RPMI8226 (cell line): ENCODE measurements at regions not wholly inside any gene's neighbourhood (a gene's known extent, or its start where the extent isn't known, plus 50 kb on each side); places are given as distances from the start of the nearest gene placed in this dataset.
A peak's percentile ranks its signal among the peaks of the same experiment; 100 is the strongest.
"Not testable (repeated sequence)": the region's sequence is repeated elsewhere in the genome, so short reads cannot be mapped to it uniquely, and the experiment has no call there.

ENCODE experiments used
- DNase-seq: peaks from one replicate; pipeline ENCODE4 v3.0.0-alpha.2; 2015

DNA sequence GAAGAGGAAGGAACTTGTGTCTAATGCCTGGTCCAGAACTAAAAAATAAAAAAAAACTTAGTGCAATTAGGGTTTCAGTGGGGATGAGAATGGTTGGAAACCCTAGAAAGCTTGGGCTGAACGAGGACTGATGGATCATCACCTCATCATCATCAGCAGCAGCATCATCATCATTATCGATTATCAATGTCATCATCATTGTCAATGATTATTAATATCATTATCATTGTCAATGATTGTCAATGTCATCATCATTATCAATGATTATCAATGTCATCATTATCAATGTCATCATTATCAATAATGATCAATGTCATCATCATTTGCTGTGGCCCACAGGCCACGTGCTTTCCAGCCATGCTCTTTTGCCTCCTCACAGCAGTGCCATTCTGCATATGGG lies 952.0 kb upstream of the ZNF722 start:
- no peak for DNase-seq

DNA sequence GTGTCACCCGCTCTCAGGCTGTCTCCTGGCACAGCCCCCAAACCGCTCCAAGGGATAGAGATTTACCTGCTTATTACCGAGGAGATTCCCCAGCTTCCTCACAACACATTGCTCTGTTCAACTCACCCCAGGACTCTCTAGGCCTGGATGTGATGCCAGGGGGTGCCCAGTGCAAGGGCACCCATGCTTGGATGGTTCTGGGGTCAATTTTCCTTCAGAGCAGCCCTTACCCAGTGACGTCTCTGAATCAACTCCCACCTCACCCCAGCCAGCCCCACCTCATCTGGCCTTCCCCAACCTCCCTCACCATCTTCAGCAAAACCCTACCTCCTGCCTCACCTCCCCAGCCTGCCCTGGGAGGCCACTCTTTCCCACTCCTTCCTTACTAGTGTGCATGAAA lies 951.6 kb upstream of the ZNF722 start:
- no peak for DNase-seq

DNA sequence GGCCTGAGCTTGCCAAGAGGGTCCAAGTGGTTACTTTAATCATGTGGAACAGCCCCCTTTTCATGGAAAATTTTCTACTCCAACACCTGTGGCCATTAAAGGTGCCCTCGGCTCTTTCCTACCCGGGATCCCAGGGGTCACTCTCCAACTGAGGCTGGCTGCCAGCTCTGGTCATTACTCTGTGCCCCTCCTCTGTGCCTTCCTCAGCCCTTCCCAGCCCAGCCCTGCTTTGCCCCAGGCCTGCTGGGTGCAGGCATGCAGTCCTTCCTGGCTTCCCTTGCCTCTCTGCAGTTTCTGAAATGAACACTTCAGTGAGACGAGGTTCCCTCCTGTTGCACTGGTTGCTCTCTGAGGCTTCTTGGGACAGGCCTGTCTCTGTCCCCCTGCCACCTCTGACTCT lies 951.1 kb upstream of the ZNF722 start:
- no peak for DNase-seq

DNA sequence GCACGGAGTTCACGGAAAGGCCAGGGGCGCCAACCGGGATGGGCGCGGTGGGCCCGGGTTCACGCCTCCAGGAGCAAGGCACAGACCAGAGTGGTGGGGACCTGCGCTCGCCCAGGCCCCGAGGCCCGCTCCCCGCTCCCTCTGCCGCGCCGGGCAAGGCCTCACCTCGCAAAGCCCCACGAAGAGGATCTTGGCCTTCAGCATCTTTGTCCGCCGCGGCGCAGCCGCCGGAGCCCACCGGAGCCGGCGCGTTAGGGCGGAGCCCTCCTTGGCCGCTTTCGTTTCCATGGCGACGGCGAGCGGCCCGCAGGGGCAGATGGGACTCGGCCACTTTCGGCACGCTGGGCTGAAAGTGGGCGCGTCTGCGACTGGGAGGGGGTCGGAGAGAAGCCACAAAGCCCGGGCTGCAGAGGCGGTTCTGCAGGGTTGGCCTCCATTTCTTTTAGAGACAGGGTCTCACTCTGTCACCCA lies 944.4 kb upstream of the ZNF722 start:
- no peak for DNase-seq

DNA sequence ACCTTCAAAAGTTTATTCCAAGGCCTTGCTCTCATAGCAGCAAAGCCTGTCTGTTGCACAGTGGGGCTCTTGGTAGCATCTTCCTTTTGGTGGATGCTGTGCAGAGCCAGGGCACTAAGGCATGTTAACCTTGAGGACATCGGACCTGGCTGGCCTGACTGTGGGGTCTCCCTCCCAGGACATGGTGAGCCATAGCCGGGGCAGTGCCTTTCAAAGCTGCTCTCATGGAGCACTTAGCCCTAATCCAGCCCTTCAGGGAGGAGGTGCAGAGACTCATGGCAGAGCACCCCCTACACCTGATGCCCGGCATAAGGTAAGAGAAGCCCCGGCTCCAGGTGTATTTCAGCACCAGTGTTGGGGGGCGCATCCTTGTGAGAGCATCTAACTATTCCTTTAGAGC lies 941.4 kb upstream of the ZNF722 start:
- no peak for DNase-seq

DNA sequence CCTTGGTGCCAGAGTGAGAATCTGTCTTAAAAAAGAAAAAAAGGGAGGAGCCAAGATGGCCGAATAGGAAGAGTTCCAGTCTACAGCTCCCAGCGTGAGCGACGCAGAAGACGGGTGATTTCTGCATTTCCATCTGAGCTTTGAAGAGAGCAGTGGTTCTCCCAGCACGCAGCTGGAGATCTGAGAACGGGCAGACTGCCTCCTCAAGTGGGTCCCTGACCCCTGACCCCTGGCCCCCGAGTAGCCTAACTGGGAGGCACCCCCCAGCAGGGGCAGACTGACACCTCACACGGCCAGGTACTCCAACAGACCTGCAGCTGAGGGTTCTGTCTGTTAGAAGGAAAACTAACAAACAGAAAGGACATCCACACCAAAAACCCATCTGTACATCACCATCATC lies 937.9 kb upstream of the ZNF722 start:
- DNase-seq = not testable (repeated sequence)

DNA sequence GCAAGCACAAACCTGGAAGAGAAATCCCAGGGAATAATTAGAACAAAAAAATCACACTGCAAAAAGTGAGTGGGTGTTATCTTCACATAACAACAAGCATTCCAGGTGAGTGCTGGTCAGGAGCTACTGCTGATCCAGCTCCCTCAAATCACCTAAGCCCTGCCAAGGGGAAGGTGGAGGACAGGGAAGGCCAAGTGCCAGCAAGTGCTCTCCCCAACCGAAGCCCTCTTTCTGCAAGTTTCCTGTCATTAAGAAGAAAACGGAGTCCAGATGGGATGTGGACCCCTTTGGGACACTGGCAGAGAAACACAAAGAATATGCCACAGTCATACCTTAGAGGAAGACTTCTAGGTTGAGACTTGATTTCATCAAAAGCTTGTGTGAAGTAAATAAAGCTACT lies 933.0 kb upstream of the ZNF722 start:
- no peak for DNase-seq

DNA sequence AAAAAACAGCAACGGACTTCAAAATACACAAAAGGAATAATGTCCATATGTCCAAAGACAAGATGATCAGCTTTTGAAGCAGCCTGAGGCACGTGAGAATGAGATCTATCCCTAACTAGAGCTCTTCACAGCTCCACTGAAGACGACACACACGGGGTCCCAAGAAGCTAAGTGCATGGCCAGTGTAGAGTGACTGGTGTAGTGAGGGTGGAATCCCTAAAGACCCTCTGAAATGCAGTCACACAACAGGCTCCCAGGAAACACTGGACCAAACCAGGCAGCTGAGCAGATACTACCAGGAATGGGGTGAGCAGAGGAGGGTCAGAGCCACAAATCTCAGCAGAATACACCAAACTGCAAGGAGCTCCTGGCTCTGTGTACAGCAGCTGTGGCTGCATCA lies 932.4 kb upstream of the ZNF722 start:
- not testable (repeated sequence) for DNase-seq

DNA sequence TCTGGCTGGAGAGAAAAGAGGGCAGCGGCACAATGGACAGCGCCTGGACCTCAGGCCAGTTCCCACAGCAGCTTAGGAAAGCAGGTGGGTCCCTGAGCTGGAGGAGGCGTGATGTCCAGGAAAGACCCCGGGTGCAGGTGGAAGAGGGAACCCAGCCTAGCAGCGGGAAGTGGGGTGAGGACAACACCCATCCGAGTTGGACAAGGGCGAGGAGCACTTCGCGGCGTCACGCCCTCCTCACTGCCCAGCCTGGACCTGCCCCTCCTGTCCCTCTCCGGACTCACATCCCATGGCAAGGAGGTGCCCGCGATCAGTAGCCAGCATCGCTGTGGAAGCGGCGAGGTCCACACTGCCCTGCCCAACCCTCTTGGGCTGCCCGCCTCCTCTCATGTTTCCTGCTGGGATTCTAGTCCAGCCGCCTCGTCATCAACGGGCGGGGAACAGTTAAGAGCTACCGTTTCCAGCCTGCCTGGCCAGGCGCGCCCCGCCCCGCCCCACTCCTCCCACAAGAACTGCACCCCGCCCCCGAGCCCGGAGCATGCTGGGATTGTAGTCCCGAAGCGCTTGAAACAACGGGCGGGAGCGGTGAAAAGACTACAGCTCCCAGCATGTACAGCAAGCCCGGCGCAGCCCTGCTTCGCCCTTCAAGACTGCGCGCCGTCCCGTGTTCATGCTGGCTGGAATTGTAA lies 930.6 kb upstream of the ZNF722 start:
- peak; percentile 83 for DNase-seq

DNA sequence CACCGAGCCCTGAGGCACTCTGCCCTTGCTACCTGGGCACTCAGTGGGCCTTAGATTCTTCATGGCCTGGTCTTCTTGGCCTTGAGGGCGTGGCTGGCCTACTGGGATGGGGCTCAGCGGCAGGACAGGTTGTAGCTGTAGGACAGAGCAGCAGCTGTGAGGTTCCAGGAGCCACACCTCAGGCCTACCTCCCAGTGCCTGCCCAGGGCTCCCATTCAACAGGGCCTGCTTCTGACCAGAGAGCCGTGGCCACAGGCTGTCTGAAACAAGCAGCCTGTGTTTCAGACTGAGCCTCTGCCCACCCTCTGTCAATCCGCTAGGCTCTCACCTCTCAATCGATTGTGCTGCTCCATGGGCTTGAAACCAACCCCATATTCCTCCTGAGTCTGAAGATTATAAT lies 928.0 kb upstream of the ZNF722 start:
- no peak for DNase-seq

DNA sequence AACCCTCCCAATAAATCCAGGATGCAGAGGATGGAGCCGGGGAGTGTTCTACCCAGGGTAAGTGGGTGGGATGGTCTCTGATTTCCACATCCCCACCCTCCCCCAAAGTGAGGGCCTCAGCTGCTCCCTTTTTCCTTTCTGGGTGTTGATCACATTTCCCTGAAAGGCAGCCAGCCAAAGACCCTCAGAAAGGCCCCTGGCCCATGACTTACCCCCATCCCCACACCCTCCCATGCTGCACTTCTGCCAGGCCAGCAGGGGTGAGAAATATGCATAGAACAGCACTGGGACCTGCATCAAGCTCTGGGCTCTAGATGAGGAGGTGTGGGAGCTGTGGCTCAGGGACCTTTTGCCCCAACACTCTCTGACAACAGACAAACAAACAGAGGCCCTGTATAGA lies 927.3 kb upstream of the ZNF722 start:
- DNase-seq = no peak

DNA sequence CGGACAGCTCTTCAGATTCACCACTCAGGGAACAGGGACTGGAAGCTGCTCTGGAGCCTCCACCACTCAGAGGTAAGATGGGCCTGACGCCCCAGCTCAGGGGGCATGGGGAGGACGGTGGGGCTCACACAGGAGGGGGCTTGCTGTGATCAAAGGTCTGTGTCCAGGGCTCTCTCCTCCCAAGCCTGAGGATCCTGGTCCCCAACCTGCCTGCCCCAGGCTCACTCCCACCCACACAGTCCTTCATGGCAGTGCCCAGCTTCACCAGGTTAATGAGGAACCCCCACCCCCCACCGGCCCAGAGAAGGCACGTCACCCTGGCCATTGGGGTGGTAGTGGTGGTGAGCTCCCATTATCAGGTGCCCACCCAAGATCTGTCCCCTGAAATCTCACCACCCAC lies 926.7 kb upstream of the ZNF722 start:
- DNase-seq = no peak

DNA sequence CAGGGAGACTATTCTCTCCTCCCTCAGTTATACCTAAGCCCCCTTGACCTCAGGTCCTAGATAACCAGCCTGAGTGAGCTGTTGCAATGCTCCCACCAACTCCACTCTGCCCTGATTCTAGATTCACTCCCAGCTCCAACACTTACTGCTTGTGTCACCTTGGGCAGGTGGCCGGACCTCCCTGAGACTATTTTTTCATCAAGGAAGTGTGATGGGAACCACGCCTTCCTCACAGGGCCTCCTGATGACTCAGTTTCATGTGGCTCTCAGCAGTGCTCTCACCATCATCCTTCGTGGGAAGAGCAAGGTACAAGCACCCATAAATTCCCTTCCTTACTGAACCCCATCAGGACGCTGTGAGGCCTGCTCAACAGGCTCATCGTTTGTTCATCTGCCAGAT lies 925.8 kb upstream of the ZNF722 start:
- DNase-seq = no peak

DNA sequence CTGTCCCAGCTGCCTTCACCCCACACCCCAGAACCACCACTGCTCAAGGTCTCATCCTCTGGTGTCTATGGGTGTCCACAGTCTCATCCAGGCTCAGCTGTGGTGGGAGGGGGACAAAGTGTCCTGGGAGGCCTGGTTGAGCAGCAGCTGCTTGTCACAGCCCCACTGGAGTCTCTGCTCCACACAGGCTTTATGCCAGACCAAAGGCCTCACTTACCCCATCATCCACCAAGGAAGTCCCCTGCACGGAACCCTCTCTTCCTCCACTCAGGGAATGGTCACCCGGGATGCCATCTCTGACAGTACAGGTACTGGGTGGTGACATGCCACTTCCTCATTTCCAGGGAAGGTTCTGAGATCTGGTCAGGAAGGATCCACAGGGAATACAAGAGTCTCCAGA lies 925.4 kb upstream of the ZNF722 start:
- DNase-seq = no peak

DNA sequence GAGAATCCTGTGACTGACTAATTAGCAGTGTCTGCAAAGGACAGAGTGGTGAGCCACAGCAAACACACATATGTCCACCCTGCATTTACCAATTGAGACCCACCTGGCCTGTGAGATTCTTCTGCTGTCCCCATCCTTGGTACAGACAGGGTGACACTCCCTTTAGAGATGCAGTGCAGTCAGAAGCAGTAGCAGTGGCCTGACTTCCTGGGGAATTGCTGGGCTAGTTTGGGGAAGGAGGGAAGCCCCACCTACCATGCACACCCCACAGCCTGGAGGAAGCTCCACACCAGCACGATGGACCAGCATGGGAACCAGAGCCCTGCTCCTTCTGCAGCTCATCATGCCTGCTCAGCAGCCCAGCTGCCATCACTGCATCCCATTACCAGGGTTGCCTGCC lies 924.9 kb upstream of the ZNF722 start:
- DNase-seq = no peak

DNA sequence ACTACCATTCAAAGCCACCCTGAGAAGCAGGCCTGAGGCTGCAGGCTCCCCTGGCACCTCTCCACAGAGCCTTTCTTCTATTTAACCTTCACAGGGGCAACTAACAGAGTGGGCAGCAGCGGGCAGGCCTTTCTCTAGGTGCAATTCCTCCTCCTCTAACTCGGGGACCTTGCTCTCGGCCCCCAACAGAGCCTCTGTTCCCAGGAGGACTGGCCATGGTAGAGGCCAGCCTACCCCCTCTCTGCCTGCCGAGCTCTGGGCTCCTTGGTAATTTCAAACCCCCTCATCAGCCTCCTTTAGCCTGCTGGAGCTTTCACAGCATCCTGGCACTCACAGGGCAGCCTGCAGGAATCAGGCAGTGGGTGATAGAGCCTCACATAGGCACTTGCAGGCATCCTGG lies 920.8 kb upstream of the ZNF722 start:
- no peak for DNase-seq

DNA sequence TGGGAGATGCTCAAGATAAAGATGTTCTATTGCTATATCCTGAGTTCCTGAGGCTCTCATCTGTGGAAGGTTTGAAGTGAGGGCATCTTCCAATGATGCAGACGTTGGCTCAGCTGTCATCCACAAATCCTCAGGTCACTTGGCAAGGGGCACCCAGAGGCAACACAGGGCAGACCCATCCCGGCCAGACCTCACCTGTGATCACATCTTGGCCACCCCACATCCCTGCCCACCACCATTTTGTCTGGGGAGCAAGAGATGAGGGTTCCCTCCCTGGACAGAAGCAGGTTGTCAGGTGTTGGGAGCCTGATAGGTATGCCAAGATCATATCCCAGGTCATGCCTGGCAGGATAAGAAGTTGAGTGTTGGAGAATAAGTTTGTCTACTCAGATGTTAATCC lies 918.2 kb upstream of the ZNF722 start:
- no peak for DNase-seq

DNA sequence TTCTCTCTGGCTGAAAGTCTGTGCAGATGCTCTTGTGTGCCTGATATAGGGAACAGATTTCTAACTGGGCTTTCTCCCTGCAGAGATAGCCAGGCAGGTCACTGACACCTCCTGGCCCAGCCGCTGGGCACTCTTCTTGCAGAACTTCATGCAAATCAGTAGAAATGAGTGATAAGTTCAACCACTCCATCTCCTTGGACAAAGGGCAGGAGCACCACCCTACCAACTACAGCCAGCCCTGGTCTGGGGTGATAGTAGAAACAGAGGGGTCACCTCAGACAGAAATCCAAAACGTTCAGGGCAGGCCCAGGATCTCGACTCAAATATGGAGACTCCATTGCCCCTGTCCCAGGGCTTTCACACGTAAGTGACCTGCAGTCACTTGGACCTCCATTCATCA lies 917.8 kb upstream of the ZNF722 start:
- no peak for DNase-seq

DNA sequence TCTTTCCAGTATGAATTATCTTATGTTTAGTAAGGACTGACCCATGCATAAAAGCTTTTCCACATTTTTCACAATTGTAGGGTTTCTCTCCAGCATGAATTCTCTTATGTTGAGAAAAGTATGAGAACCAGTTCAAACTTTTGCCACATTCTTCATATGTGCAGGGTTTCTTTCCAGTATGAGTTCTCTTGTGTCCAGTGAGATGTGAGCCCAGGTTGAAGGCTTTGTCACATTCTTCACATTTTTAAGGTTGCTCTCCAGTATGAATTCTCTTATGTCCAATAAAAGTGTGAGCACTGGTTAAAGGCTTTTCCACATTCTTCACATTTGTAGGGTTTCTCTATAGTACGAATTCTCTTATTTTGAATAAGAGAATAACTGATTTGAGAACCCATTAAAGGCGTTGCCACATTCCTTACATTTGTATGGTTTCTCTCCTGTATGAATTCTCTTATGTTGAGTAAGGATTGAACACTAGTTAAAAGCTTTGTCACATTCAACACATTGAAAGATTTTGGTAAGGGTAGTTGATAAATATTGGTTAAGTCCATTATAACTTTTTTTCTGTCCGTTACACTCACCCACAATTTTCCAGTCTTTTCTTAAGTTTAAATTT lies 911.0 kb upstream of the ZNF722 start:
- DNase-seq = no peak

DNA sequence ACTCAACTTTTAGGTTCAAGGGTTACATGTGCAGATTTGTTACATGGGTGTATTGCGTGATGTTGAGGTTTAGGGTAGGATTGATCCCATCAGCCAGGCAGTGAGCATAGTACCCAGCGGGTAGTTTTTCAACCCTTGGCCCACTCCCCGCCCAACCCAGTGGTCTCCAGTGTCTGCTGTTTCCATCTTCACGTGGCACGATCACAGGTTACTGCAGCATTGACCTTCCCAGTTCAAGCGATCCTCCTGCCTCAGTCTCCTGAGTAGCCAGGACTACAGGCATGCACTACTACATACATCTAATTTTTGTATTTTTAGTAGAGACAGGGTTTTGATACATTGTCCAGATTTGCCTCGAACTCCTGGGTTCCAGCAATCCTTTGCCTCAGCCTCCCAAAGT lies 905.7 kb upstream of the ZNF722 start:
- DNase-seq = no peak

DNA sequence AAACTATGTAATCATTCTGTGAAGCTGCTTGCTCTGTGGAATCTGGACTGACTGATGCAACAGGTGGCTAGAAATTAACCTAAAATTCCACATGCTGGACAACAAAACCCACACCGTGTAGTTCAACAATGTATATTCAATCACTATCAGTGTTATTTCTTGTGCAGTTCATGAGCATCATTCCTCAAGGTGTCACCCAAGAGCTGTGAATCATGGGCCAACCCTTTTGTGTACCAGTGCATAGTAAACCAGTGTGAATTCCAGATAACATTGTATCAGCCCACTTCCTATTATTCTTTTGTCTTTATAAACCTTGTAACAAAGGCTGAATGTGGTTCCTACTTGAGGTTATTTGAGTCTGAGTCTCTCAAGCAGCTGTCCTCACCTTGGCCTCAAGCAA lies 905.2 kb upstream of the ZNF722 start:
- no peak for DNase-seq

DNA sequence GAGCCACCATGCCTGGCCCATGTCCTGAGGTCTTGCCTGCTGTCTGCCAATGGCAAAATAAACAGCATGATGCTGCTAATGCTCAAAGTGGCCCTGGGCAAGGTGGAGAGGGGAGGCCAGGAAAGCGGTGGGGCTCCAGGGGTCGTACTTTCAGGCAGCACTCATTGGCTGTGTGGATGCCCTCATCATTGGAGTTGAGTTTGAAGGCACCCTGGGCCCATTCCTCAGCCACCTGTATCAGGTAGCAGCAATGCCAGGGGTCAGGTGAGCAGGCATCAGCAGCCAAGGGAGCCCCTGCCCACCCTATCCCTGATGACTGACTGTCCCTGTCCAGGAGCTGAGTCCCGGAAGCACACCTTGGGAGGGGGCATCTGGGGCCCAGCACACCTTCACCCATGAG lies 902.5 kb upstream of the ZNF722 start:
- DNase-seq = no peak

DNA sequence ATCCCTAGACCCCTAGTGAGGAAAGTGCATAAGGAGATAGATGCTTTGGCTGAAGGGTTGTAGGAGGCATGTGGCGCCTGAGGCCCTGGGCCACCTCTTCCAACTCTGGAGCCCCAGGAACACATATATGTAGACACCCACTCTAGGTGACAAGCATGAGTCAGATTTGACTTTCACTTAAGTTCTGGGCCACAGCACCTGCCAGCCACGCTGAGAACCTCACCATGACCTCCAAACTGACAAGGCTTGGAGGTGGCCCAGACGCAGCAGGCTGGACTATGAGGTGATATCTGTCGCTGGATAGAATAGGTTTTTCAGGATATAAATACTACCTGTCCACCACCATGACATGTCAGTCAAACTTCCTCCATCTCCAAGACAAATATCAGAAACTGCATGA lies 894.0 kb upstream of the ZNF722 start:
- no peak for DNase-seq

DNA sequence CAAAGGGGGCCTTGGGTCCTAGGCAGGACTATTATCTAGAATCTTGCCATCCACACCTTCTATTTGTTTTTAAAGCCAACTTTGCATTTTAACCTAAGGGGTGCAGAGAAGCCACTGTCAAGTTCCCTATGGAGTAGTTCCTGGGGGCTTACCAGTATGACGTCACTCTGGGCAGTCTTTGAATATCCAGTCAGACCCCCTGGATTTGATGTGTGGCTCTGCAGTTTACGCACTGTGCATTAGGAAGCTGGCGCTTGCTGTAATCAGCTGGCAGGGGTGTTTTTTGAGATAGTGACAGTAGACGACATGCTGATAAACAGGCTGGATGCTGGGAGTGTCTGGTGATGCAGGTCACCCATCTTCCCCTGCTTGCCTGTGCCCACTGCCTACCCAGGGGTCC lies 892.7 kb upstream of the ZNF722 start:
- DNase-seq = no peak
